LNCAP (cell line): ENCODE measurements at regions not wholly inside any gene's neighbourhood (a gene's known extent, or its start where the extent isn't known, plus 50 kb on each side); places are given as distances from the start of the nearest gene placed in this dataset.

Source experiments
- TF ChIP-seq, protein P1 (sequence below): fragments of 450-650 bp; IDR thresholded peaks from 2 replicates; pipeline ENCODE4 v1.5.1; 2017; ENCODE audit warnings: mild to moderate bottlenecking

DNA sequence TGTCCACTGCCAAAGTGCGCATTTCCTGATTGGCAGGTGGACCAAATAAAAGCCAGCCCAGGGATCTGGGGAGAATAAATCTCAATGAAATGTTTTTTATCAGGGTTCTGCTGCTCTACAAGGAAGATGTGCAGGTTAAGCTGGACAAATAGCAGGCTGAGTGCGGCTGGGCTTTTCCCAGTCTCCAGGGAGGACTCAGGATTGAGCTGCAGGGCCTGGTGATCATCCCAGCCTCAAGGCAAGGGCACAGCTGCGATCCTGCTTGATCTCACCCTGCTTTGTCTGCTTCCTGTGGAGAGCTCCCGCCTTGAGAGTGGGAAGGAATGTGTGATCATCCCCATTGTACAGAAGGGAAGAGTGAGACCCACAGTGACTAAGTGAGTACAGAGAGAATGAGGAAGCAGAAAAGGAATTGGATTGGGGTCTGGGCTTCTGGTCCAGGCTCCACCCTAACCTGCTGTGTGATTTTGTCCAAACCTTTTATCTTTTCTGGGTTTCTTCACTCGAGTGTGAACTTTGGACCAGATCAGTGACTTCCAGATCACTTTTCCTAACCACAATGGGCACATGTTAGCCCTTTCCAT, 75.3 kb upstream of the CRHR1 start:
- TF ChIP-seq, protein P1, sequence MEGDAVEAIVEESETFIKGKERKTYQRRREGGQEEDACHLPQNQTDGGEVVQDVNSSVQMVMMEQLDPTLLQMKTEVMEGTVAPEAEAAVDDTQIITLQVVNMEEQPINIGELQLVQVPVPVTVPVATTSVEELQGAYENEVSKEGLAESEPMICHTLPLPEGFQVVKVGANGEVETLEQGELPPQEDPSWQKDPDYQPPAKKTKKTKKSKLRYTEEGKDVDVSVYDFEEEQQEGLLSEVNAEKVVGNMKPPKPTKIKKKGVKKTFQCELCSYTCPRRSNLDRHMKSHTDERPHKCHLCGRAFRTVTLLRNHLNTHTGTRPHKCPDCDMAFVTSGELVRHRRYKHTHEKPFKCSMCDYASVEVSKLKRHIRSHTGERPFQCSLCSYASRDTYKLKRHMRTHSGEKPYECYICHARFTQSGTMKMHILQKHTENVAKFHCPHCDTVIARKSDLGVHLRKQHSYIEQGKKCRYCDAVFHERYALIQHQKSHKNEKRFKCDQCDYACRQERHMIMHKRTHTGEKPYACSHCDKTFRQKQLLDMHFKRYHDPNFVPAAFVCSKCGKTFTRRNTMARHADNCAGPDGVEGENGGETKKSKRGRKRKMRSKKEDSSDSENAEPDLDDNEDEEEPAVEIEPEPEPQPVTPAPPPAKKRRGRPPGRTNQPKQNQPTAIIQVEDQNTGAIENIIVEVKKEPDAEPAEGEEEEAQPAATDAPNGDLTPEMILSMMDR = no peak

DNA sequence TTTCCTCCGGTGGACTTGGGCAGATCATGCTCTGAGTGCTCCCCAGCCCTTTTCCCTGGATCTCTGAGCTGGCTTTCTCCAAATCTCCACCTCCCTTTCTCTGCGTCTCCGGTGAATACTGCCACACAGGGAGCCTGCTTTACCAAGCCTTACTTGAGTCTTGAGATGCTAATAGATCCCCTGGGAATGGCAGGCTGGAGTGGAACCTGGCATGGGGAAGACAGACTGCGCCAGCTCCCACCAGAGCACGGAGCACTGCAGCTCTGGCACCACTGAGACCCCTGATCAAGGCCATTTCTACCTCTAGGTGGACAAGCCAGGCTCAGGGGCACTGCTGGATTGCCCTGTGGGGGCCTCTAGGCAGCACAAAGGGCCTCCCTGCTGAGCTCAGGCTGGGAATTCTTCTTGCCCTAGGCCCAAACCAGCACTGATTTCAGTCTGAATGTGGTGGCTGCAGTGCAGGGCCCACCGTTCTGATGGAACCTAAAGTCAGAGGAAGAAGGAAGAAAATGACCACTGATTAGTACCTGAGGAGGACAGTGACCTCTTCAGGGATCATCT, 74.3 kb upstream of the CRHR1 start:
- TF ChIP-seq, protein P1 = no peak

DNA sequence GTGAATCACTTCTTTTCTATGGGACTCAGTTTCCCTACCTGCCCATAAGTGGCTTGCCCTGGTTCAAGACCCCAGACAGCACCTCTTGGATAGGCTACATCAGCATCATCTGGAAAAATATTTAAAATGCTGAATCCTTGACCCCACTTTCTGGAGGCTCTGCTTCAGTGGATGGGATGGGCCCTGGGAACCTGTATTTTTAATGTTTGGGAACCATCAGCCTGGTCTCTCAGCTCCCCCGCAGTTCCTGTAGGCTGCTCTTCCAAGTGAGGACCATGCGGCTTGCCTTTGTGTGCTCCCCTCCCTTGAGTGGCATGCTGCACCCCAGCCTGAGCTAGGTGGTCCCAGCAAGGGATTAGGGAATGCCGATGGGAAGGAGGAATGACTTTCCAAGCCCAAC, 68.3 kb upstream of the CRHR1 start:
- TF ChIP-seq, protein P1 = no peak

DNA sequence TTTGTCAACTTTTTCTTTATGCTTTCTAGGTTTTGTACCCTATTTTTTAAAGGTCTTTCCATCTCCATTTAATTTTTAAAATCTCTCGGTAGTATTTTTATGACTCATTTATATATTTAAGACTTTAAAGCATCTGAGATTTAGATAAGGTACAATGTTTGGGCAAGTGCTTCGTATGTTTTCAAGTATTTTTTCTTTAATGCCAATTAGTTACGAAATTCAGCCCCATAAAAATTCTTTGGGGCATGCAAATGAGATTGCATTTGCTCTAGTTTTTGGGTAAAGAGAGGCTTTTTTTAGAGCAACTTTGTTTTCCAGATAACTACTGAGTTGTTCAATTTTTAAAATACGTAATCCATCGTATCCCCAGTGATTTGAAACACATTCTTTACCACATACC, 65.3 kb upstream of the CRHR1 start:
- TF ChIP-seq, protein P1 = no peak

DNA sequence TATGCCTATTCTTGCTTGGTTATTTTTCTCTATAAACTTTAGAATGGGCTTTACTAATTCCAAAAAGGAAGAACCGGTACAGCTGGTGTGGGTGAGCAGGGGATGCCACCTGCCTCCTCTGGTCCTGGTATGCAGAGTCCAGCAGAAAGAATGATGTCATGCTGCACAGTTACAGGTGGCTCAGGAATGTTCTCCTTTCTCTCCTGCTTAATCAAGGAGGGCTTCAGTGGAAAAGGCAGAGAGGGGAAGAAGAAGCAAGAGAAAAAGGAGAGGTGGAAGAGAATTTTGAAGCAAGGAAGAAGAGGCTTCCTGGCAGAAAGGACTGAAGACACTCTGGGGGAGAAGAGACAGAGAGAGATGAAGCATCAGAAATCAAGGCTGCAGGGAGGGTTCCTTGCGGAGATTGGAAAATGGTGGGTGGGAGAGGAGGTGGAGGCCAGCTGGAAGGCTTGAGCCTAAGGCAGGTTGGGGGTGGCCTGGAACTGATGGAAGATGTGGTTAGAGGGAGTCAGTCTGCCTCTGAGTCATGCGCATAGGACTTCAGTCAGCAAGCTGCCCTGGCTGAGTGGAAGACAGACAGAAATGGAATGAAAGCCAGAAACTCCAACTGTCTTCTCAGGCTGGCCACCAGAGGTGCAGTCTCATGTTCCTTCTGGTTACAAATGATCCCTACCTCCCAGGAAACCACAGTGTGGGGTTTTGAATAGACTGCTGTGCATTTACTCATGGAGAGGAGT, 64.6 kb upstream of the CRHR1 start:
- TF ChIP-seq, protein P1 = peak; percentile 26; the same call in 1 of the 2 replicates

DNA sequence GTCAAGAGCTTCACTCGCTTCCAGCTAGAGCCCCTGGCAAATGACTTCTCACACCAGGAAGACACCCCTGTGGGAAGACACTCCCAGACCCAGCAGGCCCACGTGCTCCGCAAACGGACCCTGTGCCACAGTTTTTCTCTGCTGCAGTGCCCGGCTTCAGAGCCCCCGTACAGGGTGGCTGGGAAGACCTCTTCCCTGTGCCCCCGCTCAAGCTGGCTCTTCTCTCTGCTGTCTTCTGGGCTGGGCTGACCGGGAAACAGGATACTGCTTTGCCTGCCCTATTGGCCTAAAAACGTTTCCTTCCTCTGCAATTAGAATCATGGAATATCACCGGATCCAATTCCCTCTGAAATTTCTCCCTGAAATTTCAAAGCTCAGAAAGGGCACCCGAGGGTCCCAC, 63.7 kb upstream of the CRHR1 start:
- TF ChIP-seq, protein P1 = no peak

DNA sequence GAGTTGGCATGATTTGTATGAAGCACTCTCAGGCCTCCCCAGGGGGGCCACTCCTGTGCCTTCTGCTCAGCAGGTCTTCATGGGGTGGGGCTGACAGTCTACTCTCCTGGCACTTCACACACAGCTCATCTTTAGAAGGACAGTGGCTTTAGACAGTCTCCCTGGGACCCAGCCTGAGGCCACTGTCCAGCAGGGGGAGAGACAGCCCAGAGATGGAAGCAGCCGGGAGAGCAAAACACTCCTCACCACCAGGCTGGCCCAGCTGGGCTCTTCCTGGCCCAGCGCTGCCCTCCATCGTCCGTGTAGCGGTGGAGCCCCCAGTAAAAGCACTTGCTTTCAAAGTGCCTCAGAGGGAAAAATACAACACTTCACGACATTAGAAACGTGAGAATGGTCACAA, 62.0 kb upstream of the CRHR1 start:
- TF ChIP-seq, protein P1 = peak; percentile 45
